GM19468 (cell line): ENCODE measurements at regions not wholly inside any gene's neighbourhood (a gene's known extent, or its start where the extent isn't known, plus 50 kb on each side); places are given as distances from the start of the nearest gene placed in this dataset.

Experiments used
- ATAC-seq: cut with Tn5 transposase; IDR thresholded peaks from one replicate; pipeline ENCODE4 v1.9.1; 2021; ENCODE audit warnings: mild to moderate bottlenecking, moderate library complexity, moderate number of reproducible peaks; ENCODE audit not compliant: unreplicated experiment; ENCODE audit errors: extremely low read depth

DNA sequence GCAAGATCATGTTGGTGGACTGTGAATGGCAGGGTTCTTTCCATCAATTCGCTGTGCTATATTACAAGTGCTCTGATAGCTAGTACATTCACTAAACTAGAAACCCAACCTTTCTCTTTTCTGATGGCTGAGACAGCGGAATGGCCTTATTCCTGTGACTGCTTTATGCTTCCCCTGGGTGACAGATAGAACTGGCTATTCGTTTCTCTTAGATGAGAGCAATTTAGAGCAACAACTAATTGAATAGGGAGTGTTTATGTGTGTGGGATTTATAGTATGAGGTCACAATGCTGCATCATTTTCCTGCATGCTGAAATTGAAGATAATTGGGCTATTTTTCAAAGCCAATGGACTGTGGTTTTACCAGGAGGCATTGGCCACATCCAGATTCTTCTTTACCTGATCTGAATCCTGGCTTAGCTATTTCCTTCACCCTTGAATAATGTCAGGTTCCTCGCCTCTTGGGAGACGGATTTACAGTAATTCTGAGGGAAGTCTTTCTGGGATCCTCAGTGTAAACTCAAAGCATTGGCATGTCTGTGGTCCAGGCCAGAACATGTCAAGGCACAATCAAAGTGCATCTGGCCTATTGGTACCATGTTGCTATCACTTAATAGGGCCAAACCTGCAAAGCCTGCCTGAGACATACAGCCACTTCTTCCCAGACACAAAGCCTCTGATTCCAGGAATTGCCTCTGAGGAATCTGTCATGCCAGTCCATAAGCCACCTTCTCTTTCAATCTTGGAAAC is 775.0 kb upstream of the API5 start:
- ATAC-seq, result no peak

GRCh38 chr11:42542336-42542735 is 769.5 kb upstream of the API5 start:
- no peak for ATAC-seq

DNA sequence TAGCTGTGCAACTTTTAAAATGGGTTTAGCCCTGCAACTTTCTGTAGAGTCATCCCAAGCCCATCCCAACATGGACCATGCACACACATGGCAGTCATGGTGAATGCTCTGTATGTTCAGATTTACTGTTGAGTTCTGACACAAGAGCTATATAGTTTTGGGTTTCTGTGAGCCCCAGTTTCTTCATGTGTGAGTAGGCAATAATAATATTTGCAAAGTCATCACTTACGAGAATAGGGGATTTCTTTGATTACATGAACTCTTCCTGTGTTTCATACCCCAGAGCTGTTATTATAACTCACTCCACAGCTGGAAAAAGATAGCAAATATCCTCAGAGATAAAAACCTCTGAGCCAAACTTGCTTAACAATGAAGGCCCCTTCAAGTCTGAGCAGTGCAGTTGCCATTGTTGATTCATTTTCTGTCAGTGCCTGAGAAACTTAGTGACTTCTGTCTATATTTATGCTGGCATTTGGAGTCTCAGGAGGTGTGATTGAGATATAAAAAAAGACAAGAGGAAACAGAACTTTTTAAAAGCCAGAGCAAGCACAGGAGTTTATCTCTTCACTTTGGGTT is 767.9 kb upstream of the API5 start:
- no peak for ATAC-seq

DNA sequence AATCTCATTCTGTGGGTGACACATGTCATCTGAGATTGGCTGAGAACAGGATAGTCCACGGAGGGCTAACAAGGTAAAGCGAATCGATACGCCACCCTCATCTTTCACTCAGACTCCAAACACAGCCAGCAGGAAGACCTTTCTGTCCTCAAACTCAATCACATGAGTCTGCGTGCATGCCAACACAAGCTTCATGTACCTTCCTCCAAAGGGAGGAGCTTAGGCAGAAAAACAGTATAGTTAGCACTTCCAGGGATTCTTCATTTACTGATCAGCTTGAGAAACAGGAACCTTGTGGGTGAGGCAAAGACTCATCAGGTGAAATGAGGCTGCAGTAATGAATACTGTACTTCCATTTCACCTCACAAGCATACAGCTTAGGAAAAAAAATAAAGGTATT is 767.1 kb upstream of the API5 start:
- no peak for ATAC-seq

DNA sequence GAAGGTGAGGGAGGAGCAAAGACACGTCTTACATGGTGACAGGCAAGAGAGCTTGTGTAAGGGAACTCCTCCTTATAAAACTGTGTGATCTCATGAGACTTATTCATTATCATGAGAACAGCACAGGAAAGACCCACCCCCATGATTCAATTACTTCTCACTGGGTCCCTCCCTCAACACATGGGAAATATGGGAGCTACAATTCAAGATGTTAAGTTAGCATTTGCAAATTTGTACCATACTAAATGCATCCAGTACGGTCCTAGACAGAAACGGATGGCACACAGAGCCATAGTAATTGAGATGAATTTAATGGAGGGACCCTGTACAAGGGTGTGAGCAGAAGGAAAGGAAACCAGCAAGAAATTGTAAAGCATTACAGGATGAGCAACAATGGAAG is 765.8 kb upstream of the API5 start:
- ATAC-seq, result no peak

DNA sequence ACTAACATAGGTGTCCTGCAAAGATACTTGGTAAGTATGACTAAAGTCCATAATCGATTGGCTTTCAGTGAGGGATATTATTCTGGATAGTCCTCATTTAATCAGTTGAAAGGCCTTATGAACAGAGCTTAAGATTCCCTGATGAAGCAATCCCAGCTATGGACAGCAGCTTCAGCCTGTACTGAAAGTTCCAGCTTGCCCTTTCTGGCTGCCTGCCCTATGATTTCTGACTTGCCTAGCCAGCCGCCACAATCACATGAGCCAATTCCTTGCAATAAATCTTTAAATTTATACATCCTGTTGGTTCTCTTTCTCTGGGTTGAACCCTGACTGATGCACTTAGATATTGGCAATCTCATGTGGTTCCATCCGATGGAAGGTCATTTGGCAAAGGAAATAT is 759.0 kb upstream of the API5 start:
- ATAC-seq, result no peak

DNA sequence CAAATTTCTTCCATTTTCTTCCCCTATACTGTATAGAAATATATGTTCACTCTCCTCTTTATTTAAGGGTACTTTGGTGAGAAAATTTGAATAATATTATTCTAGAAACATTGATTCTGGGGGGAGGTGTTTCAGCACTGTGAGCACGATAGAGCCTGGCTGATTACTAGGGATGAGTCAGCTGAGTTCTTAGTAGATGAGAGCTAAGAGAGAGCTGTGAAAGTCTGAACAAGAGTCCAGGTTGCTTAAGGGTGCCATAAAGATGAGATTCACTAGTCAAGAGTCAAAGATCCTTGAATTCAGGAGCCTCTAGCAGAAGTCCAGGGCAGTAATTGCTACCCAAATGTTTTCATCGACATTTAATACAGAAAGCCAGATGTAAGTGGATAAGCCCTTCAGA is 756.6 kb upstream of the API5 start:
- no peak for ATAC-seq

DNA sequence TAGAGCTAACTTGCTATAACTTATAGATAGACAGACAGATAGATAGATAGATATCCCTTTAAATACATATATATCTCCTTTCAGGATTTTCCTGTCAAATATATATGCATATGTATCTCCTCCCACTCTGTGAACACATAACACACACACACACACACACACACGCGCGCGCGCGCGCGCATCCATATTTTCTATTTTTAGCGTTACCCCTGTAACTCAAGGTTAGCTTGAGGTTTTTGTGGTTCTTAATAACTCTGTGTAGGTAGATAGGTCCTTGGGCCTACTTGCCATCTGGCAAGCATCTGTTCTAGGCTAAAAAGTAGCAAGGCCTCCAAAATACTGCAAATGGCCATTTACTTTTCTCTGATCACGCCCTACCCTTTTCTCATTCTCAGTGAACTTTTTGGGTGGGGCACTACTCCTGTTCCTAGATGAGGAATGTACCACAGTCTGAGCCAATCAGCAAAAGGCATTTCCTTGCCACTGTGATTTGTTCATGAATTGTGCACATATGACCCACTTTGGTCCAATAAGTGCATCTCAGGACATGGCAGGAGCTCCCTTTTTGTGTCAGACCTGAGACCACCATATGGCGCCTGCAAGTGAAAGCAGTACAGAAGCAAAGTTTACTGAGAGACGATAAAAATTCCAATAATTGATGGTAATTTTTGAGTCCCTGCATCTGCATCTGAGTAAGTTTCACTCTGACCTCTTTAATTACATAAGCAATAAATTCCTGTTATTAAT is 740.5 kb upstream of the API5 start:
- ATAC-seq, result no peak

DNA sequence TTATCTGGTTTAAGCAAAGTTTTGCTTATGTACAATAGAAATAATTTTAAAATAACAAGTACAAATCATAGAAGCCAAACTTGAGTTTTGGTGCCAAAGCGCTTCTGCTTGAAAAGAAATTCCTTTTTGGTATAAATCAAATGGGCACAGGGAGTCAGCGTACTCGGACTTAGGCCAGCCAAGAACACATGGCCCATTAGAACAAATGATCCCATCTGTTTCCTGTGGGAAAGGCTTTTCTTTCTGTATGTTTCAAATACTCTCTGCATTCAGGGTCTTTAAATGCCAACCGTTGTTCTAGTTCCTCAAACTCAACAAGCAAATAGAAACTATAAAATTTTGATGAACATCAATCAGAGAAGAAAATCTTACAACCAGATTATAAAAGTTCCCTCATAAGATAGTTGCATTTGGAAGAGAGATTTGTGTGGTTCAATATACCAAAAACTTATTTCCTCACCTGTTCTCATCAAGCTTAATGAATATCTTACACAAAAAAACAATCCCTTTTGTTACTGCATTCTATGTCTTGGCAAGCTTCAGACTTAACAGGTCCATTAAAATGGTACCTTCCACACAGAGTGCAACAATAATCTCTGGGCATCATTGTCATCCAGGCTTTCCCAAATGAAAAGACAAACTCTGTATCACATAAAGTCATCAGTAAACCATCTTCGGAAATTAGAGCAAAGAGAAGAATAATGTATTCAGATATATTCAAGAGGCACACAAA is 739.8 kb upstream of the API5 start:
- ATAC-seq, result no peak

GRCh38 chr11:42576318-42576717 is 735.5 kb upstream of the API5 start:
- ATAC-seq, result no peak

DNA sequence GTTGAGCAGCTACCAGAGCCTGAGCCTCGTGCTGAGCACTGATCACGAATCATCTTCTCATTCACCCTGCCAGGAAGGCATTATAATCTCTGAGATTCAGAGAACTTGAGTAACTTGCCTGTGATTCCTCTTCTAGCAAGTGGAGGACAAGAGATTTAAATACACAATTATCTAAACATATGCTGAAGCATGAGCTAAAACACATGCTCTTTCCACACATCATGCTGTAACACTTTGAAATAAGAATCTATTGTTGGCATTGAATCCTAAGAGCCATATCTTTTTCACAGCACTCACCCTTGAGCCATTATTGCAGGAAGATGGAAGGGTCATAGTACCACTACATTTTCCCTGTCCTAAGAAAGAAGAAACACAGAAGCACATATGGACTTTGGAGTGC is 722.5 kb upstream of the API5 start:
- no peak for ATAC-seq

- ATAC-seq, result no peak
Observed at GRCh38 chr11:42591841-42592240, 720.0 kb upstream of the API5 start.

DNA sequence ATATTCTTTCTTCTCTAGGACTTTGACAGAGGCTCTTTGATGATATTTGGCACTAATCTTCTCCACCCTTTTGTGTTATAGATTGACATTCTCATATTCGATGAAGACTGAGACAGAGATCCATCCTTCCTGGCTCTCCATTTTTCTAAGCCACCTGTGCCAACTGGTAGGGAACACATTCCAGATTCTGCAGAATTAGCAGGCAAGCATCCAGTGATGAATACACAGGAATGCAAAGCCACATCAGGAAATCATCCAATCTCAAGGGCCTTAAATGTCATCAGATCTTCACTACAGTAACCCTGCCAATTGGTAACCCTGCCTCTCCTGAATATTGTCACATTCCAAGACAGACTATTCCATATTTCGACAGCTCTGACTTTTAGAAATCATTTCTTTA is 718.4 kb upstream of the API5 start:
- ATAC-seq, result no peak

DNA sequence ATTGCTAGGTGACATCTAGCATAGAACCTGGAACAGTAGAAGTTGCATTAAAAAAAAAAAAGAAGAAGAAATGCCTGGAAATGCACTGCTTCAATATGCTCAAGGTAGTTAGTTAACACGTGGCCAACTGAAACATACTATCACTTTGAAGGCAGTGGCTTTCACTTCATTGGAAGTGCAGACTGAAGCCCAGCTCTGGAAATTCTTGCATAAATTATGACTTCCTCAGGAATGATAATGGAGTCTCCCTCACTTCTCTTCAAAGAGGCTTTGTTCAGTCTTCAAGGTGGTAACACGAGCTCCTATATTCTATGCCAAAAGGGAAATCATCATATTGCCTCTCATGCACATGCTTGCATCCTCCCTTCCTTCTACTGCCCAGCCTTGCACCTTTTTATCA is 715.9 kb upstream of the API5 start:
- no peak for ATAC-seq

DNA sequence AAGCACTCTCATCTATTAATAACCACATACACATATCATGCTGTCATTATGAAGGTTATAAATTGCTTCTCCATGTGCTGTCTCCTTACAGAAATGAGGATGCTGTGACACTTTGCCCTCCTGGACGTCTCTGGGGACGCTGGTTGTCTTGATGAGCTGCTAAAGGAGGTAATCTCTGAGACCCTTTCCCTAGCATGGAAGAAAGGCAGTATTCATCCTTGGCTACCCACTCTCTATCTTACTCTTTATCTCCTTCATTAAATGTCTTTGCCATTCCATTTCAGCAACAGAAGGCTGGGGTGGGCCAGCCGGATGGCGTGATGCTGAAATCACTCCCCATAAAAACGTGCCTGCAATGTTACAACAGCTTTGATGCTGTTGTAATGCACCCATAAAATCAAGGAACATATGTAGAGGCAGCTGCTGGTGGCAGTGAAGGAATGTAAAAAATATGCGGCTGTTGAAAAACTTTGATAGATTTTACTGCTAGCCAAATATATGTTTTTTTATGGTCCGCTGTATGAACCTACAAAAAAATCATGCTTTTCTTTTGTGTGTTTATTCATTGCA is 715.1 kb upstream of the API5 start:
- ATAC-seq, result no peak

GRCh38 chr11:42598341-42598740 is 713.5 kb upstream of the API5 start:
- ATAC-seq, result no peak

DNA sequence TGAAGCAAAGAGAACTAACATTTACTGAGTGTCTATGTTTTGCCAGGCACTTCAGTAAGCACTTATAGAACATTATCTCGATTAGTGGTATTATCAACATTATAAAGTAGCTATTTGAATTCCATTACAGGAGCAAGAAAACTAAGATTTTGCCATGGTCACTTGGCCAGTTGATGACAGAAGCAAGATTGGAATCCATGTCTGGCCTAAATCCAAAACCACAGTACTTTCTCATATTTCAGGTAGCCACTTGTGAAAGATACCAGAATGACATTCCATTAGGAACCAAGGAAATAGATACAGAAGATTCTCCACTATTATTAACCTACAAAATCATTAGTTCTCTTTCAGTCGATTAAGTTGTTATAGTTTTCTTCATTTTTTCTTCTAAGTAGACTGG is 691.0 kb upstream of the API5 start:
- no peak for ATAC-seq

DNA sequence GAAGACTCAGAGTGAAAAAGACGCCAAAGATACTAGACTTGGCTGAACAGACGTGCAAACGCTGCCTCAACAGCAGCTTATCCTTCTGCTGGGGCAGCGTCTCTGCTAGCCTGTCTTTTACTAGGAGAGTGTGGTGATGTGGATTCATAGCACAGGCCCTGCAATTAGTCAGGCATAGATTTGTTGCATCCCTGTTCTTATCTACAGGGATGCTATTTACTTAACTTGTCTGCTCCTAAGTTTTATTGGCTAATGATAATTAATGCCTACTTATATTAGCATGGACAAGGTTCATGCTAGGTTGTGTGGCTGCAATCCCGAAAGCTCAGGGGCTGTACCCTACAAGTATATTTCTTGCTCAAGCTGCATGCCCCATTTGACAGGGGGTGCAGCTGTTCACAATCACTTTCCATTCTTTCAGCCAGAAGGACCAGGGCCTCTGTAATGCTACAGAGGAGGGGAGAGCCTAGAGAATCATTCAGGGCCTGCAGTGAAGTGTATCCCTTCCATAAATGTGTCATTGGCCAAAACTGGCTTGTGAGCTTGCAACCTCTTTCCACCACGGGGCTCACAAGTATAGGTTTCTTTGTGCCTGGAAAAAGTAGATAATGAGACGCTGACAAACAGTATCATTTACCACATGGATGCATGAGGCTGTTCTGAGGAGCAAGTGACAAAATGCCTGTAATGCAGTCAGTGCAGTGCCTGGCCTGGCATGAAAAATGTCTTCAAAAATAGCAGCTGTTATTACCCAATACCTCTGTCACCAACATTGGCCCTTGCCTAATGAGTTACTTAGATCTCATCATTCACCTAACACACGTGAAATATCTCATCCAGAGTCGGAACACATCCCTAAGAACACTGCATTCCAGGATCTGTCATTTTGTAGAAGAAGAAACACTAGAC is 685.8 kb upstream of the API5 start:
- no peak for ATAC-seq

DNA sequence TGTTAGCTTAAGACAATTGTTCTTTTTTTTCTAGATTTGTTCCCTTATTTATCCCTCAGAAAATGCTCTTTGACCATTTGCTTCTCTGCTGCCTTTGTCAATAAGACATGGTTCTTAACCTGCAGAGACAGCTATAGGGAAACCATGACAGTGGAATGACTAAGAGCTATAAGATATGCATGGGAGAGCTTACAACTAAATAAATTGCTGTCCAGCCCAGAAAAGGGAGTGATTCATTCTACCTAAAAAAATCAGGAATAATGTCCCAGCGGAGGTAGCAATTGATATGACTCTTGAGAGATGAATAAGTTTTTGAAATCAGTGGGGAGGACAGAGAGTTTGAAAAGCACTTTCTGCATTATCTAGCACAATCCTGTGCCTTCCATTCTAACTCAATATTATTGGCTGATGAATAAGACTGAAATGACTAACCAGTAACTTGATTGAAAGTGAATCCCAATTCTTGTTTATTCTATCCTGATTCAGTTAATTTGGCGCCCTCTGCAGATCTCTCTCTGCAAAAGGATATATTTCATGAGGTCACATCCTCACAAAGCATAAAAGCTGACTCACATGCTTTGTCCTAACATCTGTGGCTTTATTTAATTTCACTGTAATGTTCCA is 680.5 kb upstream of the API5 start:
- no peak for ATAC-seq
